Natural killer cell (primary cell): ENCODE measurements at regions not wholly inside any gene's neighbourhood (a gene's known extent, or its start where the extent isn't known, plus 50 kb on each side); places are given as distances from the start of the nearest gene placed in this dataset.

ENCODE experiments used
- ATAC-seq, 3 donors: fragments of 150-1000 bp in 2 of 3; fragments of 200-7000 bp in 1 of 3; cut with Tn5 transposase; 1 replicate in 1 of 3; 2 replicates in 2 of 3; pipeline ENCODE4 v1.10.0; 2021; ENCODE audit warnings: mild to moderate bottlenecking in 2 of 3, moderate library complexity in 2 of 3
- DNase-seq, 2 donors: peaks; one replicate each; pipeline versions ENCODE4 v3.0.0 to v3.0.0-alpha.2; 2013 to 2021; ENCODE audit warnings: mixed read lengths in 1 of 2
- H3K27ac ChIP-seq: one replicate; pipeline ENCODE4 v1.5.1; 2013; ENCODE audit warnings: mild to moderate bottlenecking, low read length
- H3K27me3 ChIP-seq: one replicate; pipeline ENCODE4 v1.6.1; 2013; ENCODE audit warnings: low read length; ENCODE audit not compliant: control insufficient read depth, insufficient read depth
- H3K36me3 ChIP-seq: one replicate; pipeline ENCODE4 v1.6.1; 2013; ENCODE audit warnings: low read length; ENCODE audit not compliant: control insufficient read depth, insufficient read depth
- H3K4me1 ChIP-seq: one replicate; pipeline ENCODE4 v1.6.1; 2013; ENCODE audit warnings: low read length; ENCODE audit not compliant: control insufficient read depth, insufficient read depth
- H3K4me3 ChIP-seq: one replicate; pipeline ENCODE4 v1.5.1; 2013; ENCODE audit warnings: low read length
- H3K9me3 ChIP-seq: one replicate; pipeline ENCODE4 v1.6.1; 2013; ENCODE audit warnings: low read length; ENCODE audit not compliant: control insufficient read depth, insufficient read depth
- H3K27ac Mint-ChIP-seq, 2 donors: one replicate each; pipeline ENCODE4 v1.8.0; 2022; ENCODE audit warnings: mild to moderate bottlenecking in 2 of 2, mixed read lengths in 2 of 2, moderate library complexity in 1 of 2
- H3K27me3 Mint-ChIP-seq, 2 donors: one replicate each; pipeline ENCODE4 v1.8.0; 2022; ENCODE audit warnings: low read depth in 2 of 2, mixed read lengths in 2 of 2
- H3K36me3 Mint-ChIP-seq: one replicate; pipeline ENCODE4 v1.8.0; 2022; ENCODE audit warnings: mixed read lengths
- H3K4me1 Mint-ChIP-seq, 2 donors: one replicate each; pipeline ENCODE4 v1.8.0; 2022; ENCODE audit warnings: mixed read lengths in 2 of 2
- H3K4me3 Mint-ChIP-seq: one replicate; pipeline ENCODE4 v1.8.0; 2022; ENCODE audit warnings: mild to moderate bottlenecking, moderate library complexity, mixed read lengths
- H3K9me3 Mint-ChIP-seq, 2 donors: one replicate each; pipeline ENCODE4 v1.8.0; 2022; ENCODE audit warnings: mixed read lengths in 2 of 2
- CTCF ChIP-seq: fragments of 200-600 bp; IDR thresholded peaks from one replicate; pipeline ENCODE4 v1.8.0; 2022; ENCODE audit warnings: antibody characterized with exemption
- WGBS: methylation state at CpG from one replicate; pipeline ENCODE4 v1.1.7; 2013; ENCODE audit warnings: missing lambda C conversion rate; ENCODE audit not compliant: insufficient coverage; 5-methylcytosine and 5-hydroxymethylcytosine counted together
- intact Hi-C: fragments of 100-400 bp; cut with micrococcal nuclease; formaldehyde crosslinking; loops from one replicate; pipeline ENCODE4 v1.14.2; 2022

GRCh38 chr13:22090106-22090505, 419.2 kb downstream of the FGF9 start:
- H3K9me3 Mint-ChIP-seq: no peaks in the 10 kb centered on the region
- no peak overlapping the region for H3K4me3 Mint-ChIP-seq
- intact Hi-C loops: no loop called here
- no peaks in the 10 kb centered on the region for H3K36me3 ChIP-seq
- H3K27ac ChIP-seq: no peak overlapping the region
- no peak for TF ChIP-seq CTCF
- ATAC-seq: no peak
- H3K27me3 ChIP-seq: no peaks in the 10 kb centered on the region
- no peaks in the 10 kb centered on the region for H3K4me1 Mint-ChIP-seq
- no peak overlapping the region for H3K27ac Mint-ChIP-seq
- no peaks in the 10 kb centered on the region for H3K36me3 Mint-ChIP-seq
- no peak overlapping the region for H3K4me3 ChIP-seq
- peaks cover 3 to 5% of the 10 kb centered on the region in 2 donors for H3K27me3 Mint-ChIP-seq
- no peaks in the 10 kb centered on the region for H3K9me3 ChIP-seq
- no peaks in the 10 kb centered on the region for H3K4me1 ChIP-seq
- WGBS: 75% methylated on average over 4 of the region's 4 CpGs
- DNase-seq: no peak

- H3K27me3 ChIP-seq: no peaks in the 10 kb centered on the region
- WGBS: 90% methylated on average over 10 of the region's 10 CpGs
- Mint-ChIP-seq H3K27me3 (no peaks in the 10 kb centered on the region), H3K4me3 (no peak overlapping the region), H3K27ac (no peak overlapping the region), H3K36me3 (no peaks in the 10 kb centered on the region), H3K9me3 (no peaks in the 10 kb centered on the region), H3K4me1 (no peaks in the 10 kb centered on the region)
- H3K36me3 ChIP-seq: no peaks in the 10 kb centered on the region
- H3K9me3 ChIP-seq: no peaks in the 10 kb centered on the region
- no peak for TF ChIP-seq CTCF
- no peak overlapping the region for H3K27ac ChIP-seq
- no peaks in the 10 kb centered on the region for H3K4me1 ChIP-seq
- intact Hi-C loops: no loop called here
- H3K4me3 ChIP-seq: no peak overlapping the region
- ATAC-seq: no peak
- DNase-seq: no peak
These were observed 420.5 kb downstream of the FGF9 start for GRCh38 chr13:22091222-22091970.

GRCh38 chr13:22091971-22092300, 421.1 kb downstream of the FGF9 start:
- 79% methylated on average over 4 of the region's 6 CpGs for WGBS
- Histone ChIP-seq H3K27me3 (no peaks in the 10 kb centered on the region), H3K4me3 (no peak overlapping the region), H3K36me3 (no peaks in the 10 kb centered on the region), H3K27ac (no peak overlapping the region), H3K9me3 (no peaks in the 10 kb centered on the region), H3K4me1 (no peaks in the 10 kb centered on the region)
- DNase-seq: no peak
- Mint-ChIP-seq H3K4me1 (no peaks in the 10 kb centered on the region), H3K9me3 (no peaks in the 10 kb centered on the region), H3K27ac (no peak overlapping the region), H3K27me3 (no peaks in the 10 kb centered on the region), H3K4me3 (no peak overlapping the region), H3K36me3 (no peaks in the 10 kb centered on the region)
- intact Hi-C loops: no loop called here
- no peak for ATAC-seq
- no peak for TF ChIP-seq CTCF
